Stimulated activated effector memory CD8-positive, alpha-beta T cell treated with anti-CD3 and anti-CD28 coated beads, Interleukin-12 subunit alpha, Interleukin-12 subunit beta, amount 100 ng/mL, for 72 hours (primary cell): ENCODE measurements at regions not wholly inside any gene's neighbourhood (a gene's known extent, or its start where the extent isn't known, plus 50 kb on each side); places are given as distances from the start of the nearest gene placed in this dataset.
"Not testable (repeated sequence)": the region's sequence is repeated elsewhere in the genome, so short reads cannot be mapped to it uniquely, and the experiment has no call there.

Experiments
- ATAC-seq: fragments of 150-1000 bp; cut with Tn5 transposase; 2 replicates; pipeline ENCODE4 v1.10.0; 2021
- DNase-seq, 2 donors: peaks; one replicate each; pipeline ENCODE4 v3.0.0; 2021 to 2022; ENCODE audit warnings: low spot score in 2 of 2
- H3K27ac Mint-ChIP-seq: one replicate; pipeline ENCODE4 v1.8.0; 2022; ENCODE audit warnings: mild to moderate bottlenecking, mixed read lengths
- H3K36me3 Mint-ChIP-seq: one replicate; pipeline ENCODE4 v1.8.0; 2022; ENCODE audit warnings: mild to moderate bottlenecking, mixed read lengths
- H3K4me1 Mint-ChIP-seq: one replicate; pipeline ENCODE4 v1.8.0; 2022; ENCODE audit warnings: mixed read lengths
- H3K4me3 Mint-ChIP-seq: one replicate; pipeline ENCODE4 v1.8.0; 2022; ENCODE audit warnings: mild to moderate bottlenecking, mixed read lengths
- H3K9me3 Mint-ChIP-seq: one replicate; pipeline ENCODE4 v1.8.0; 2022; ENCODE audit warnings: mixed read lengths

DNA sequence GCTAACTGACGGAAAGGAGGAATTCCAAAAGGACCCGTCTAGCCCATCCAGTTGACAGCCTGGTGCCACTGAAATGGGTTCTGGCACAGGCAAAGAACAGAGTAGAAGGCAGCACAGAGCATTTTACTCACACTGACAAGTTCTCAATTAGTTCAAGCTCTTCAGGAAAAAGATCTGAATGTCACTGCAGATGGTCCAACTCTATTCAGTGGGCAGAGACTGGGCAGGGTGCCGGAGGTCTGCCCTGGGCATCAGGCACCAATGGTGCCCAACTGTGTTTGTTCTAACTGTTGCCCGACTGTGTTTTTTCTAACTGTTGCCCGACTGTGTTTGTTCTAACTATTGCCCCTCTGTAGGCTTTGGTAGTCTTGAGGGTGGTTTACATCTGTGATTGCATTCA lies 151.8 kb downstream of the SLC24A2 start:
- Mint-ChIP-seq H3K36me3 (no peaks in the 10 kb centered on the region), H3K4me1 (no peaks in the 10 kb centered on the region), H3K9me3 (no peaks in the 10 kb centered on the region), H3K4me3 (no peak overlapping the region), H3K27ac (no peak overlapping the region)
- no peak for DNase-seq
- ATAC-seq = no peak

GRCh38 chr9:19634881-19635280 lies 154.0 kb downstream of the SLC24A2 start:
- no peak for ATAC-seq
- Mint-ChIP-seq H3K4me1 (no peaks in the 10 kb centered on the region), H3K4me3 (no peak overlapping the region), H3K36me3 (no peaks in the 10 kb centered on the region), H3K9me3 (no peaks in the 10 kb centered on the region), H3K27ac (no peak overlapping the region)
- DNase-seq = no peak

GRCh38 chr9:19631181-19631580 lies 157.7 kb downstream of the SLC24A2 start:
- no peak for ATAC-seq
- Mint-ChIP-seq H3K9me3 (no peaks in the 10 kb centered on the region), H3K4me3 (no peak overlapping the region), H3K27ac (no peak overlapping the region), H3K36me3 (no peaks in the 10 kb centered on the region), H3K4me1 (no peaks in the 10 kb centered on the region)
- DNase-seq = no peak

DNA sequence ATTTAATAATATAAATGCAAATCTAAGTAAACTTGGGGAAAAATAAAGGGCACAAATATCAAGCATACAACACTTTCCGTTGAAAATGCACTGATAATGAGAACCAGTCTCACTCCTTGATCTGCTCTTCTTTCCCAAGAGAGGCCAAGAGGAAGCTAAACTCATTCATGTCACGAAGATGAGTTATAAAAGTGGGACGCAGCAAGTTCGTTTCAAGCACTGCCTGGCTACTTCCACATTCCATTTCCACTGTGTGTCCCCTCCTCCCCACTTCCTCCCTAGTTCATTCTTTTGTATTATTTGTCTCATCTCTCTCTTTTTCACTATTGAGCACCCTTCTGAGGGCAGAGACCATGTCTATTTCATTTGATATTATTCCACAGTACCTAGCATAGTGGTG lies 158.1 kb downstream of the SLC24A2 start:
- no peak for DNase-seq
- Mint-ChIP-seq H3K36me3 (no peaks in the 10 kb centered on the region), H3K27ac (no peak overlapping the region), H3K4me1 (no peaks in the 10 kb centered on the region), H3K9me3 (no peaks in the 10 kb centered on the region), H3K4me3 (no peak overlapping the region)
- ATAC-seq = no peak

DNA sequence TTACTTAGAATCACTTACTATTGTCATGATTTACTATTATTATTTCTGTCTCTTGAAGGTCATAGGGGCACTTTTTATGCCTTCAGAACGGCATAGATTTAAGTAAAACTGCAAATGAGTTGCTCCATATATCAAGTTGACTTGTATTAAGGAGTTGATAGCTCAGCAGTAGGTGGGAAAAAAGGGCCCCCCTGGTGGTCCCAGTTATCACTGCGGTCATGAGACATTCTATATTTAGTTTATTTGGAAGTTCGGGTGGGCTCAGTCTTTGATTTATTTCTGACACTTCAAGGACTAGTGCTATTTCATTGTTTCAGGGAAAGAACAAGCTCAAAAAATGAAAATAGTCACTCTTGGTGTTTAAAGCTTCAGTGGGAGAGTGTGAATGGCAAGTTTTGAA lies 159.3 kb downstream of the SLC24A2 start:
- no peaks in the 10 kb centered on the region for H3K9me3 Mint-ChIP-seq
- no peak for DNase-seq
- H3K4me3 Mint-ChIP-seq = no peak overlapping the region
- no peaks in the 10 kb centered on the region for H3K36me3 Mint-ChIP-seq
- ATAC-seq = no peak
- no peak overlapping the region for H3K27ac Mint-ChIP-seq
- no peaks in the 10 kb centered on the region for H3K4me1 Mint-ChIP-seq

GRCh38 chr9:19625426-19625825 lies 163.4 kb downstream of the SLC24A2 start:
- not testable (repeated sequence) for H3K9me3 Mint-ChIP-seq, H3K27ac Mint-ChIP-seq, ATAC-seq, H3K4me1 Mint-ChIP-seq, DNase-seq, H3K36me3 Mint-ChIP-seq, H3K4me3 Mint-ChIP-seq

DNA sequence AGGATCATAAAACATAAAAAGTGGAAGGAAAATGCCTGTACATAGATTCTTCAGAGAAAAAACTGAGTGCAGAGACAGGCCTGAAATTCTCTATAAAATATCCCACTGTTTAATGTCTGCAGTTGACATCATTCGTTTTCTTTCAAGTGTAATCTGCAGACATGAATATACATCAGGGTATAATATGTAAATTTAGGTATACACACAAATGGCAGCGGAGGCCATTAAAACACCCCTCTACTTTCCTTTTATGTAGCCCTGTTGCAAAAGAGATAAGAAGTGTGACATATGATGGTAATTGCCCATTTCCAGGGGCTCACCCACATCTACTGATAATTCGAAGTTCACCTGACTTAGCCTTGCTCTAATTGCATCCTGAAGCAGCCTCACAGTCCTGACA lies 164.3 kb downstream of the SLC24A2 start:
- Mint-ChIP-seq H3K4me1 (no peaks in the 10 kb centered on the region), H3K4me3 (no peak overlapping the region), H3K36me3 (no peaks in the 10 kb centered on the region), H3K27ac (no peak overlapping the region), H3K9me3 (no peaks in the 10 kb centered on the region)
- DNase-seq (no peak), ATAC-seq (no peak)

DNA sequence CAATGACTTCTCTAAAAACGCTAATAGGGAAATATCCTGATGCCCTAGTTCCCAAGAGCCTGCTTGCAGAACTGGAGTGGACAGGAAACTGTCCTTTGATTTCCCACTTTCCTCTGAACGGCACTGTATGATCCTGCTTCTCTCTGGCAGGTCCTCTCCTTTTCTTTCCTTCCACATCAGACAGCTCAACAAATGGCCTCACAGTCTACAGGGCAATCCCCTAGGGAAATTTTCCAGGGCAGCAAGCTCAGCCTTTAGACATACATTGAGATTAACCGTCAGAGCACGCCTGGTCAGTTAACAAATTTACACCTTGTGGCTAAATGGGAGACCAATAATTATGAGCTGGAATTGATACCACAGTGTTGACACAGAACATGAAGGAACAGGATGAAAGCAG lies 164.9 kb downstream of the SLC24A2 start:
- no peak overlapping the region for H3K4me3 Mint-ChIP-seq
- no peaks in the 10 kb centered on the region for H3K36me3 Mint-ChIP-seq
- no peaks in the 10 kb centered on the region for H3K4me1 Mint-ChIP-seq
- H3K9me3 Mint-ChIP-seq = no peaks in the 10 kb centered on the region
- no peak for ATAC-seq
- DNase-seq = no peak
- H3K27ac Mint-ChIP-seq = no peak overlapping the region

DNA sequence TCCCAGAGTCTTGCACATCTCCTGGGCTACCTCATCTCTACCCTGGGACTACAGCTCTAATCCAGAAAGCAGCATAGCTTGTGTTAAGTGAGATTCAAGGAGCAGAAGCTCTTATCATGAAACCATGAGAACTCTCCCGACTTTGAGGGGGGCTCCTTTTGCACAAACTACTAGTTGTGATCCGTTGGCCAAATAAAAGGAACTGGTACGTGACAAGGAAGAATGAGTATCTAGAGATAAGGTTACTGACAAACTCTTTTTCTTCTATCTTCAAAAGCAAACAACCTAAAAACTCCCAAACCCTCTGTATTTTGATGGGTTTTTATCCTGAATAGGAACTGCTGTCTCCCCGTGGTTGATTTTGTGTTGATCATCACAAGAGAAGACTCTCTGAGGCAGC lies 168.5 kb downstream of the SLC24A2 start:
- DNase-seq (no peak), ATAC-seq (no peak)
- Mint-ChIP-seq H3K36me3 (no peaks in the 10 kb centered on the region), H3K9me3 (no peaks in the 10 kb centered on the region), H3K4me1 (no peaks in the 10 kb centered on the region), H3K4me3 (no peak overlapping the region), H3K27ac (no peak overlapping the region)

GRCh38 chr9:19619221-19619620 lies 169.6 kb downstream of the SLC24A2 start:
- Mint-ChIP-seq H3K9me3 (no peaks in the 10 kb centered on the region), H3K27ac (no peak overlapping the region), H3K4me1 (no peaks in the 10 kb centered on the region), H3K36me3 (no peaks in the 10 kb centered on the region), H3K4me3 (no peak overlapping the region)
- DNase-seq = no peak
- ATAC-seq = no peak

DNA sequence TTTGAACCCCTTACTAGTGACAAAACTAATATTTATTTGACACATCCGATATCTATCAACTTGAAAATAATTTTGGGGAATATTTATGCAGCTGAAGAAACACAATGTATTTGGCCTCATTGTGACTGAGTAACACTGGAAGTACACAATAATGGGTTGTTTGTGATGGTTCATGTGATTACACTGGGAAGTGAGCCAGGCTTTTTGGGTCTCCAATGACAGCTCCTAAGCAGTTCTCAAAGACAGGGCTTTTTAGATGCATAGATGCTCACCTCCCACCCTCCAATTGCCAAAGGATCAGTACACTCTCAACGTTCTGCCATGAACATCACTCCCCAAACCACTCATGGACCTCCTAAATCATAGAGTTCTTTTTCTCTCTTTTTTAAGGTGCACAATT lies 170.0 kb downstream of the SLC24A2 start:
- H3K27ac Mint-ChIP-seq = no peak overlapping the region
- no peak for ATAC-seq
- H3K9me3 Mint-ChIP-seq = no peaks in the 10 kb centered on the region
- no peaks in the 10 kb centered on the region for H3K36me3 Mint-ChIP-seq
- DNase-seq = no peak
- H3K4me1 Mint-ChIP-seq = no peaks in the 10 kb centered on the region
- H3K4me3 Mint-ChIP-seq = no peak overlapping the region

- ATAC-seq = no peak
- no peak for DNase-seq
- no peak overlapping the region for H3K4me3 Mint-ChIP-seq
- no peaks in the 10 kb centered on the region for H3K36me3 Mint-ChIP-seq
- no peak overlapping the region for H3K27ac Mint-ChIP-seq
- no peaks in the 10 kb centered on the region for H3K4me1 Mint-ChIP-seq
- no peaks in the 10 kb centered on the region for H3K9me3 Mint-ChIP-seq
Observed at GRCh38 chr9:19615036-19615624, 173.7 kb downstream of the SLC24A2 start.

DNA sequence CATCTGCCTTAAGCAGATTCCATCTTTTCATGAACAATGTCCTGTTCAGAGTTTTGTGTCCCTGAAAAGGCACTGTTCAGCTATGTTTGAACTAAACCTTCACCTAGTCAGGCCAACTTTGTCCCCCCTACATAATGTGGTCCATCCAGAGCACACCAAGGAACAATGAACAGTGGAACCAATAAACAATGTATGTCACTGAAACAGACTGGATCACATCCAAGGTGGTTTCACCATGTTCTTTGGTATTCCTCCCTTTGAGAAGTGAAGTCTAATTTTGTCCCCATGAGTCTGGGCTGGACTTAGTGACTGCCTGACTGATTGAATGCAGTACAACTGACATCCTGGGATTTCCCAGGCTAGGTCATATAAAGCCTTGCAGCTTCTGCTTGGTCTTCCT lies 174.5 kb downstream of the SLC24A2 start:
- no peak for DNase-seq
- Mint-ChIP-seq H3K27ac (no peak overlapping the region), H3K4me1 (no peaks in the 10 kb centered on the region), H3K4me3 (no peak overlapping the region), H3K36me3 (no peaks in the 10 kb centered on the region), H3K9me3 (no peaks in the 10 kb centered on the region)
- ATAC-seq = no peak

- Mint-ChIP-seq H3K9me3 (peaks cover 2% of the 10 kb centered on the region), H3K4me3 (no peak overlapping the region), H3K36me3 (no peaks in the 10 kb centered on the region), H3K4me1 (no peaks in the 10 kb centered on the region), H3K27ac (no peak overlapping the region)
- DNase-seq (no peak), ATAC-seq (no peak)
Observed at GRCh38 chr9:19600538-19600937, 188.3 kb downstream of the SLC24A2 start.

DNA sequence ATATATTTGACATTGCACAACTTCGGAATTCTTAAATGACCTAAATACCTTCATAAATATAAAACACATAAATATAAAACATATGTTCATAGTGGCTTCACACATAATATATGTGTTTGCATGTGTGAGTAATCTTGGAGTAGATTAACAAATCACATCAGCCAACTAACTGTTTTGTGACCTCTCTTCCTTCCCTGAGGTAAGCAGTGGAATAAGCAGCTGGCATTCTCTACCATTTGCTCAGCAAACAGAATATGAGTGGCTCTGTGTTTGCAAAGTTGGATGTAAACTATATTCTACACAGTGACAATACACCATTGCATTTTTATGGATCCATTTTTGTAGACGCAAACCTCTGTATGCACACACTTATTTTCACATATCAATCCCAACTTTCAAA lies 189.9 kb downstream of the ACER2 start:
- Mint-ChIP-seq H3K9me3 (peaks cover 2% of the 10 kb centered on the region), H3K36me3 (no peaks in the 10 kb centered on the region), H3K4me3 (no peak overlapping the region), H3K27ac (no peak overlapping the region), H3K4me1 (no peaks in the 10 kb centered on the region)
- DNase-seq = no peak
- ATAC-seq = no peak

DNA sequence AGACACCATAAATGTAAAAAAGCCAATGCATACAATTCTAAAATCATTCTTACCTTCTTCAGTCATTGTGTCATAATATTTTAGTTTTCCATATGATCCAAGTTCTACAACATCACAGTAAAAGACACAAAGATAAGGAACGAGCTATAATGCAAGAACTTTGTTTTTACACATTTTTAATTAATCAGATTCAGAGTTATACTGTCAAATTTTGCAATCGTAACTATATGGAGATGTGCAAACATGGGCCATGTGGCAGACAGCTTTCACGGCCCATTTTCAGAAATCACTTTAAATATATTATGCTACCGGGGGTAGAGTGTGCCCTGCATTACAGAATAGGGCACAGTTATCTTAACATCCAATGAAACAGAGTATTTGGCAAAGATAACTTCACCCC lies 188.4 kb downstream of the ACER2 start:
- Mint-ChIP-seq H3K36me3 (no peaks in the 10 kb centered on the region), H3K9me3 (peaks cover 2% of the 10 kb centered on the region), H3K27ac (no peak overlapping the region), H3K4me3 (no peak overlapping the region), H3K4me1 (no peaks in the 10 kb centered on the region)
- ATAC-seq = no peak
- DNase-seq = no peak

GRCh38 chr9:19595003-19595402 lies 186.2 kb downstream of the ACER2 start:
- Mint-ChIP-seq H3K9me3 (no peaks in the 10 kb centered on the region), H3K4me3 (no peak overlapping the region), H3K4me1 (no peaks in the 10 kb centered on the region), H3K27ac (no peak overlapping the region), H3K36me3 (no peaks in the 10 kb centered on the region)
- no peak for ATAC-seq
- no peak for DNase-seq
